NCI-H510A treated with DMSO at 0.1 percent for 48 hours (cell line): ENCODE measurements at regions not wholly inside any gene's neighbourhood (a gene's known extent, or its start where the extent isn't known, plus 50 kb on each side); places are given as distances from the start of the nearest gene placed in this dataset.
A peak's percentile ranks its signal among the peaks of the same experiment; 100 is the strongest.
"Not testable (repeated sequence)": the region's sequence is repeated elsewhere in the genome, so short reads cannot be mapped to it uniquely, and the experiment has no call there.

Experiments used
- DNase-seq: peaks from one replicate; lab custom pipeline; 2025; lab: John Stamatoyannopoulos, UW

- DNase-seq: no peak
Measured at GRCh38 chr16:75996491-75996890, 270.2 kb upstream of the CPHXL start.

GRCh38 chr16:75997606-75998005, 271.3 kb upstream of the CPHXL start:
- DNase-seq: no peak

- no peak for DNase-seq
Measured at GRCh38 chr16:76007645-76008044, 269.6 kb upstream of the CNTNAP4 start.

GRCh38 chr16:76023835-76024234, 253.4 kb upstream of the CNTNAP4 start:
- DNase-seq: no peak

GRCh38 chr16:76035689-76036088, 241.5 kb upstream of the CNTNAP4 start:
- DNase-seq: no peak

GRCh38 chr16:76038097-76038496, 239.1 kb upstream of the CNTNAP4 start:
- no peak for DNase-seq

GRCh38 chr16:76052725-76053124, 224.5 kb upstream of the CNTNAP4 start:
- DNase-seq: no peak

GRCh38 chr16:76059186-76059585, 218.0 kb upstream of the CNTNAP4 start:
- DNase-seq: no peak

GRCh38 chr16:76059701-76060100, 217.5 kb upstream of the CNTNAP4 start:
- no peak for DNase-seq

- no peak for DNase-seq
Measured at GRCh38 chr16:76071690-76072089, 205.5 kb upstream of the CNTNAP4 start.

GRCh38 chr16:76081967-76082366, 195.2 kb upstream of the CNTNAP4 start:
- DNase-seq: peak; percentile 42

GRCh38 chr16:76106647-76107046, 170.6 kb upstream of the CNTNAP4 start:
- no peak for DNase-seq

GRCh38 chr16:76108460-76108859, 168.7 kb upstream of the CNTNAP4 start:
- no peak for DNase-seq

GRCh38 chr16:76114681-76115080, 162.5 kb upstream of the CNTNAP4 start:
- DNase-seq: no peak

GRCh38 chr16:76118344-76118743, 158.9 kb upstream of the CNTNAP4 start:
- no peak for DNase-seq

GRCh38 chr16:76121636-76122035, 155.6 kb upstream of the CNTNAP4 start:
- no peak for DNase-seq

GRCh38 chr16:76123966-76124365, 153.2 kb upstream of the CNTNAP4 start:
- no peak for DNase-seq

GRCh38 chr16:76125871-76126270, 151.3 kb upstream of the CNTNAP4 start:
- no peak for DNase-seq

GRCh38 chr16:76138056-76138455, 139.1 kb upstream of the CNTNAP4 start:
- not testable (repeated sequence) for DNase-seq

GRCh38 chr16:76157629-76158028, 119.6 kb upstream of the CNTNAP4 start:
- no peak for DNase-seq

- no peak for DNase-seq
Measured at GRCh38 chr16:76162046-76162445, 115.2 kb upstream of the CNTNAP4 start.

- DNase-seq: no peak
Measured at GRCh38 chr16:76164970-76165558, 112.1 kb upstream of the CNTNAP4 start.

- DNase-seq: no peak
Measured at GRCh38 chr16:76175718-76176117, 101.5 kb upstream of the CNTNAP4 start.

GRCh38 chr16:76176153-76176552, 101.0 kb upstream of the CNTNAP4 start:
- no peak for DNase-seq

GRCh38 chr16:76176616-76177015, 100.6 kb upstream of the CNTNAP4 start:
- DNase-seq: no peak
